ENCODE measurements at regions not wholly inside any gene's neighbourhood (a gene's known extent, or its start where the extent isn't known, plus 50 kb on each side); places are given as distances from the start of the nearest gene placed in this dataset.

DNA sequence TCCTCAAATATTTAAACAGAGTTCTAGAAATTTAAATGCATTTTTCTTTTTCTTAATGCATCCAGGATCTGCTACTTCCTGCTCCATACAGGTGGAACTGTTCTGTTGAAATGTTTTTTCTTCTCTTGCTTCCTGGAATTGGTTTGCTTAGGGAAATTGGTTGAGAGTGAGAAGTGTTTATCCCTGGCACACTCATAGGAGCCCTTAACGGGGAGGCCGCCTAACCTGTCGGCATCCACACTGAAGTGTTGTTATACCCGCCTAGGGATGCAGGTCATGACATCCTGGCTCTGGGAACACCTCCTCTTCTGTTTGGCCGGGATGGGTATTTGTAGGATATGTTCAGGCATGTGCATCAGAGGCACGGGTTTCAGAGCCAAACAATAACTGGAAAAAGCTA is 239.7 kb downstream of the GADD45G start:
- no peak for TF ChIP-seq EP300 (IDR thresholded peaks at IDR 0.05)
- TF ChIP-seq, protein P1, sequence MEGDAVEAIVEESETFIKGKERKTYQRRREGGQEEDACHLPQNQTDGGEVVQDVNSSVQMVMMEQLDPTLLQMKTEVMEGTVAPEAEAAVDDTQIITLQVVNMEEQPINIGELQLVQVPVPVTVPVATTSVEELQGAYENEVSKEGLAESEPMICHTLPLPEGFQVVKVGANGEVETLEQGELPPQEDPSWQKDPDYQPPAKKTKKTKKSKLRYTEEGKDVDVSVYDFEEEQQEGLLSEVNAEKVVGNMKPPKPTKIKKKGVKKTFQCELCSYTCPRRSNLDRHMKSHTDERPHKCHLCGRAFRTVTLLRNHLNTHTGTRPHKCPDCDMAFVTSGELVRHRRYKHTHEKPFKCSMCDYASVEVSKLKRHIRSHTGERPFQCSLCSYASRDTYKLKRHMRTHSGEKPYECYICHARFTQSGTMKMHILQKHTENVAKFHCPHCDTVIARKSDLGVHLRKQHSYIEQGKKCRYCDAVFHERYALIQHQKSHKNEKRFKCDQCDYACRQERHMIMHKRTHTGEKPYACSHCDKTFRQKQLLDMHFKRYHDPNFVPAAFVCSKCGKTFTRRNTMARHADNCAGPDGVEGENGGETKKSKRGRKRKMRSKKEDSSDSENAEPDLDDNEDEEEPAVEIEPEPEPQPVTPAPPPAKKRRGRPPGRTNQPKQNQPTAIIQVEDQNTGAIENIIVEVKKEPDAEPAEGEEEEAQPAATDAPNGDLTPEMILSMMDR (IDR thresholded peaks at IDR 0.05): no peak

Data from gastroesophageal sphincter (tissue), 3 donors.